Liver (tissue), 3 donors: ENCODE measurements at regions not wholly inside any gene's neighbourhood (a gene's known extent, or its start where the extent isn't known, plus 50 kb on each side); places are given as distances from the start of the nearest gene placed in this dataset.

Experiments
- ATF3 ChIP-seq: IDR thresholded peaks from 2 replicates; pipeline ENCODE4 v1.6.1; 2016; ENCODE audit warnings: antibody characterized with exemption
- CTCF ChIP-seq: fragments of 150-350 bp; IDR thresholded peaks from 2 replicates; pipeline ENCODE4 v1.5.1; 2017; ENCODE audit warnings: improper control_type of control experiment, low read depth, low read length; ENCODE audit not compliant: missing input control
- RAD21 ChIP-seq, 2 donors: IDR thresholded peaks; 2 replicates each; pipeline ENCODE4 v1.6.1; 2016; ENCODE audit warnings: antibody characterized with exemption in 2 of 2, mild to moderate bottlenecking in 2 of 2
- SP1 ChIP-seq: IDR thresholded peaks from 2 replicates; pipeline ENCODE4 v1.6.1; 2018; ENCODE audit warnings: antibody characterized with exemption, mild to moderate bottlenecking
- TAF1 ChIP-seq: conservative IDR thresholded peaks from 2 replicates; pipeline ENCODE4 v1.6.1; 2016; ENCODE audit warnings: antibody characterized with exemption, mild to moderate bottlenecking
- YY1 ChIP-seq: IDR thresholded peaks from 2 replicates; pipeline ENCODE4 v1.6.1; 2016; ENCODE audit warnings: antibody characterized with exemption, mild to moderate bottlenecking
- TF ChIP-seq, protein P1 (sequence below): IDR thresholded peaks from 2 replicates; pipeline ENCODE4 v1.6.1; 2016; ENCODE audit warnings: antibody characterized with exemption
- donor health status: healthy.
- donor health status: healthy.

GRCh38 chr10:3516923-3517255 is 268.1 kb downstream of the KLF6 start:
- TF ChIP-seq CTCF (no peak), ATF3 (no peak), RAD21 (IDR thresholded peaks at IDR 0.05) (no peak), SP1 (no peak), YY1 (no peak), TAF1 (no peak)
- TF ChIP-seq, protein P1, sequence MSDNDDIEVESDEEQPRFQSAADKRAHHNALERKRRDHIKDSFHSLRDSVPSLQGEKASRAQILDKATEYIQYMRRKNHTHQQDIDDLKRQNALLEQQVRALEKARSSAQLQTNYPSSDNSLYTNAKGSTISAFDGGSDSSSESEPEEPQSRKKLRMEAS, result no peak
